A673 (cell line): ENCODE measurements at regions not wholly inside any gene's neighbourhood (a gene's known extent, or its start where the extent isn't known, plus 50 kb on each side); places are given as distances from the start of the nearest gene placed in this dataset.

ENCODE experiments used
- CTCF ChIP-seq: fragments of 300-800, 200-600 bp; sonication (generic); conservative IDR thresholded peaks from 2 replicates; pipeline ENCODE4 v1.5.1; 2017; ENCODE audit warnings: low read depth, mild to moderate bottlenecking, antibody characterized with exemption, low read length, moderate library complexity, mixed read lengths
- EZH2 ChIP-seq: fragments of 200-600 bp; sonication (generic); IDR thresholded peaks from 2 replicates; pipeline ENCODE4 v1.6.1; 2017; ENCODE audit warnings: borderline replicate concordance, low read depth, mild to moderate bottlenecking, mixed read lengths, antibody characterized with exemption, low read length; ENCODE audit not compliant: poor library complexity, severe bottlenecking

DNA sequence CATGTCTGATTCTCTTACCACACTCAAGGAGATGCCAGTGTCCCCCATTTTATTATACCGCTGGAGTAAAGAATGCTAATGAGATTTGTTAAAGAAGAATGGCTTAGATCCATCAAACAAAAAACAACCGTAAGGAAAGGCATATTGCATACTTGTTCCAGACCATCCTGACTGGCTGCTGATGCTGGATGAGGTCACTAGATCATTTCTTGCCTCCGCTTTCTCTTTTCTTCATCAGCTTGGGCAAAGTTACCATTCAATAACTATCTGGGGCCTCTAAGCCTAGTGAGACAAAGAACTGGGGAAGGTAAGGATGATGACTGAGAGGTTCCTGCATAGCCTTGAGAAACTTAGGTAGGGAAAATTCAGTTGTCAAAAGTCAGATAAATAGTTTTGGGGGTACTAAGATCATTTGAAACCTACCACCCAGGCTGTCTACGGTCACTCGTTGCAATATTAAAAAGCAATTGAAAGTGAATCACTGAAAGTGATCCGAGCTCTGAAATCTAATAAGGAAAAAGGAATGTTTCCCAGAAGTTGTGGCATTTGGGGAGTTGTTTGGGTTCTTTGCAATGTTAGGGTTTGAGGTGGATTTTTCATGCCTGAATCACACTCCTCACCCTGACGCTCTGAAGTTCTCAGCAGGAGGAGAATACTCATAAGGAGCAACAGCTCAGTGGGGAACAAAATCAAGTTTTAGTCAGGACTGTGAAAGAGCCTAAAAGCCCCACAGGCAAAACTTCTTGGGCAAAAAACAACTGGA is 176.8 kb downstream of the HHIPL2 start:
- TF ChIP-seq CTCF: no peak
- no peak for TF ChIP-seq EZH2
